GM19455 (cell line): ENCODE measurements at regions not wholly inside any gene's neighbourhood (a gene's known extent, or its start where the extent isn't known, plus 50 kb on each side); places are given as distances from the start of the nearest gene placed in this dataset.
"Not testable (repeated sequence)": the region's sequence is repeated elsewhere in the genome, so short reads cannot be mapped to it uniquely, and the experiment has no call there.

Experiments used
- ATAC-seq: cut with Tn5 transposase; IDR thresholded peaks from one replicate; pipeline ENCODE4 v1.9.1; 2021; ENCODE audit not compliant: unreplicated experiment

DNA sequence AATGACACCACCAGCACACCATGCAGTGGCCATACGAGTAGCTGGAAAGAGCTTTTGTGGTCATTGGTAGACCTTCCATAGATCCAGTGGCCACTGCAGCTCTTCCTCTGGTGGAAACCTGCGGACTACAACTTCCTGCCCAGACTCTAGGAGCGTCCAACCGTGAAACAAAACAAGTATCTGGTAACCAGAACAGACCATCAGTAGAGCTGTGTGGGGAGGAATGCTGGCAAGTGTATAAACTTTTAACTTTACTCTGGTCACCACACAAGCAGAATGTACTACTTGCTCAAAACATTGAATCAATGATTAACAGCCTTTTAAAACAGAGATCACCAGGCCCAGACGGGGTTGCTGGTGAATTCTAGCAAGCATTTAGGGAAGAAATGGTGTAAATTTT, 154.7 kb upstream of the DGKB start:
- ATAC-seq = no peak

DNA sequence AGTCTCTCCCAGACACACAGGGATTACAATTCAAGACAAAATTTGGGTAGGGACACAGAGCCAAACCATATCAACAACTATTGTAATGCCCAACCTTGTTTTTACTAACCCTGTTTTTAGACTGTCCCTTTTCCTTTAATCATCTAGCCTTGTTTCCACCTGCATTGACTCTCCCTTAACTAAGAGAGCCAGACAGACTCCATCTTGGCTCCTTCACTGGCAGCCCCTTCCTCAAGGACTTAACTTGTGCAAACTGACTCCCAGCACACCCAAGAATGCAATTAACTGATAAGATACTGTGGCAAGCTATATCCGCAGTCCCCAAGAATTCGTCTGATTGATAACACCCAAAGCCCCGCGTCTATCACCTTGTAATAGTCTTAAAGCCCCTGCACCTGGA, 151.8 kb upstream of the DGKB start:
- not testable (repeated sequence) for ATAC-seq

DNA sequence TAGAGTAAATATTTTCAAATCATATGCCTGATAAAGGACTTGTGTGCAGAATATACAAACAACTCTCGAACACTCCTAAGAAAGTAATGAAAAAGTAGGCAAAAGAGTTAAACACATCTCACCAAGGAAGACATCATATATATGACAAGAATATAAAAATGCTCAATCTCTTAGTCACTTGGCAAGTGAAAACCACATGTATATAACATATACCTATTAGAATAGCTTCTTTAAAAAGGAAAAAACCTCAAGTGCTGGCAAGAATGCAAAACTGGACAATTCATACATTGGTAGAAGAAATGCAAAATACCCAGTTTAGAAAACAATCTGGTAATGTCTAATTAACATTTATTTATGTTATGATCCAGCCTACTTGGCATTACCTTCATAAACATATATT, 146.6 kb upstream of the DGKB start:
- no peak for ATAC-seq

DNA sequence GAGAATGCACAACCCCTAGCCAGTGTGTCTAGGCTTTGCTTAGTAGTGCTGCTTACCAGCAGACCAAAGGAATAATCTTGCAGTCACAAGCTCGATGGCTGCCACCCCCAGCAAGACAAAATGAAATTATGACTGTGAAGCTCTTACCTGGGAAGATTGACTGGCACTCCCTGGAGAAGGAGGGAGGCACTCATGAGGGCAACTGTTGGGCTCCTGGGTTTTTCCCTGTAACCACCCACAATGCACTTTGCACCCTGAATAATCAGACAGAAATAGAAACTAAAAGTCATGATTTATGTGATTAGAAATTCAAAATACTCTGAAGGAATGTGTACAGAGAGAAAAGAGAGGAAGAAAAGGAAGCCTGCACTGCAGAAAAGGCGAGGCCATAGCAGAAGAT, 144.3 kb upstream of the DGKB start:
- no peak for ATAC-seq

DNA sequence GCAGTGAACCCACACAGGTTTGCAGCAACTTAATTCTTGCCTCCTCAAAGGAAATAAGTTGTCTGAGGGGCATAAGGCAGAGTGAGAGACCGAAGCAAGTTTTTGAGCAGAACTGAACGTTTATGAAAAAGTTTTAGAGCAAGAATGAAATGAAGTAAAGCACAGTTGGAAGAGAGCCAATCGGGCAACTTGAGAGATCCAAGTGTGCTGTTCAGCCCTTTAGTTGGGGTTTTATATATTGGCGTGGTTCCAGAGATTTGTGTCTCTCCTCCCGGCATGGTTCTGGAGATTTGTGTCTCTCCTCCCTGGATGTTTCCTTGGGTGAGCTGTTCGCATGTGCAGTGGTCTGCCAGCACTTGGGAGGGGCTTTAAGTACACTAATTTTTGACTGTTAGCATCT, 141.4 kb upstream of the DGKB start:
- ATAC-seq = no peak

DNA sequence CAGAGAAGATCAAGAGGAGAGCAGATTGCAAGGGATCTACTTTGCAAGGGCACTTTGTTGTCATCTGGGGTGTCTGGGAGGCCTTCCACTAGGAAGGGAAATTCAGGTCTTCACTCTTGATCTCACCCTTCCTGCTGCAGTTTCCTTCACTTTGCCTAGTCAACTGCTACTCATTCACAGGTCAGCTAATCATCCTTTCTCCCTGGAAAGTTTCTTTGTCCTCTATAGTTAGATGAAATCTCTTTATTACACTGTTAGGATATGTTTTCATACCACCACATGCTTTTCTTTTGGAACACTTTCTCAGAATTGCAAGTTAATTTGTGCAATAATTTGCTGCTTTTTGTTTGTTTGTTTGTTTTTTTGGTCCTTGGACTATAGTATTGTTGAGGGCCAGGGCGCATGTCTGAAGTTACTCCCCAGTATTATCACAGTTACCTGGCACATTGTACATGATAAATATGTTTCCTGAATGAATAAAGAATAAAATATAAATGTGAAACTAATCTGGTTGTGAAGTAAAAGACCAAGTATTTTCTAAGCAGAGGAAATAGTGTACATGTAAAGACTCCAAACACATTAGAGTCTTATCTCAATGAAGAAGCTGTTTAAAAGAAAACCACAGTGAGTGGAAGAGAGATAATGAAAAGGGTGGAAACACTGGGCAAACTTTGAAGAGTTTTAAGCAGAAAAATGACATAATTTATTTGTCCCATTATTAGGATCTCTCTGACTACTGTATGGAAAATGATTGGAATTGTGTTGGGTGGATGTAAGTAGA, 139.9 kb upstream of the DGKB start:
- no peak for ATAC-seq

DNA sequence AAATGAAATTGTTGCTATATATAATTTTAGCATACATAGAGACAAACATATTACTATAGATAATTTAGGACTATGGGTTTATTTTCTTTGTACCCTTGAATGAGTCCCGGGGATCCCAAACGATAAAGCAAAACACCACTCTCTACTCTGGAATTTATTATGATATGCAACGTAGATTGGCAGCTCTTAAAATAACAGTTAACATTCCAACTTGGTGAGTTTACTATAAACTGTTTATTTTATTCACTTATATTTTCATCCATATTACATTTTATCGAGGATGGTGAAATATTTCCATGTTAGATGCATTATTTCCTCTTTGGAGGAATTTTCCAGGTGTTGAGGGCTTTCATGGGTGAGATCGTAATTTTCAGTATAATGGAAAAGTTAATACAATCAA, 138.7 kb upstream of the DGKB start:
- no peak for ATAC-seq

DNA sequence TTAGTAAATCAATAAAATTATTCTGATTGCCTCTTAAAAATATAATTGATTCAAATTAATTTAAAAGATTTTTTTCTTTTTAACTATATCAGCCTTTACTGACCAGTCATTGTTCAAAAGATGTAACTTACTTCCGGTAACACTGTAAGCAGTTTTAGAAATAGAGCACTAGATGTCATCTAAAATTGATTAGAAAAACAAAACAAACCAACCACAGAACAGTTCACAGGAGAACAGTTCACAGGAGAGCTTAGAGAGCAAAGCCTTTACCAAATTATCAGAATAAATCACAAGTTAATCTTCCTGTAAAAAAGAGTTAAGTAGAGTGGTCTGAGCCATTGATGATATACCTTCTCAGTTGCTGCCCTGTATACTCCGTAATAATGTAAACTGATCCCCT, 133.3 kb upstream of the DGKB start:
- no peak for ATAC-seq

DNA sequence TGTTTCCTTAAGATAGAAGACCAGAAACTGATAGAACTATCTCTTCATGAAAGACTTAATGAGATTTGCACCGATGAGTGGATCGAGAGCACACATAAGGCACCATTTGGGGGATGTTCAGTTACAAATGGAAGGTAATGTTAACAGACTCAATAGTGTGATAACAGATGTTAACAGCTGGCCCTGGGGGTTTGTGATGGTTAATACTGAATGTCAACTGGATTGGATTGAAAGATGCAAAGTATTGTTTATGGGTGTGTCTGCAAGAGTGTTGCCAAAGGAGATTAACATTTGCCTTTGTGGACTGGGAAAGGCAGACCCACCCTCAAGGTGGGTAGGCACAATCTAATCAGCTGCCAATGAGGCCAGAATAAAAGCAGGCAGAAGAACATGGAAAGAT, 130.5 kb upstream of the DGKB start:
- ATAC-seq = no peak

DNA sequence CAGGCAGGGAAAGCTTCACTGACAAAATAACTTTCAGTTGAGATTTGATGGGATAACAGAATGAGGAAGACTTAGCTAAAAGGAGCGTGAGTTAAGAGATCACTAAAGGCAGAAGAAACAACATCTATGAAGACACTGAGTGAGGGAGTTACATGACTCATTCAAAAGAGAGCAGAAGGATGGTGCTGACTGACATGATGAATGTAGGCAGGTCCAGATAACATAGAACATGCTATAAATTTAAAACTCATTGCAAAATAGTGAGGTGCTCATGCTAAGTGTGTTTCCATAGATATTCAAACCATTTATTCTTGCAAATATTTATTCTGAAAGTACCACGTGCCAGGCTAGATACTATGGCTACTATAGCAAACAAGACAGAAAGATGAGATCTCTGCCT, 116.4 kb upstream of the DGKB start:
- no peak for ATAC-seq

DNA sequence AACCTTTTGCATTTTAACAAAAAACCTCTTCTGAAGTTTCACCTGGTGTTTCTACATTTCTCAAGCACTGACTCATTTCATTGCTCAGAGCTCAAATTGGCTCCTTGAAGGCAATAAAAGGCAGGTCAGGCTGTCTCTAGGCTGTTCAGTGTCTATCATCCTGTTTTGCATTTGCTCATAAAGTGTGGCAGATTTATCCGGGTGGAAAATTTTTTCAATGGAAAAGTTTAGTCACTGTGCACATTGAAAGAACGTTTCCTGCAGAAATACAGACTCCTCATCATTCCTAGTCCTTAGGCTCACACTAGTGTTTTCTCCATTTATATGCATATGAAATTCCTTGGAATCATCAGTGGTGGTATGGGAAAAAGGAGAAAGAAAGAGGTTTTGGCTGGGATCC, 114.2 kb upstream of the DGKB start:
- no peak for ATAC-seq

DNA sequence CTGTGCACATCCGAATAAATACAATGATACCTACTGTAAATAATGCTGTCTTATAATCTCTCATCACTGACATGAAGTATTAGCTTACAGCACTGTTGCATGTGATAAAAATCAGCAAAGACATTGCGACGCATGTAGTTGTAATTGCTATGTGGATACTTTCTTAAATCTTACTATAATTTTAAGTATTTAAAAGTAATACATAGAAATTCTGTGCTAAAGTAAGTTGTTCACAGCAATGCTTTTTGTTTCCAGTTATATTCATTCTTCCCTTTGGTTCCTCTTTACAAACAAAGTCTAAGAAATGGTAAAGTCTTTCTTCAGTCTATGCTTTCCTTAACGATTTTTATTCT, 113.7 kb upstream of the DGKB start:
- no peak for ATAC-seq

DNA sequence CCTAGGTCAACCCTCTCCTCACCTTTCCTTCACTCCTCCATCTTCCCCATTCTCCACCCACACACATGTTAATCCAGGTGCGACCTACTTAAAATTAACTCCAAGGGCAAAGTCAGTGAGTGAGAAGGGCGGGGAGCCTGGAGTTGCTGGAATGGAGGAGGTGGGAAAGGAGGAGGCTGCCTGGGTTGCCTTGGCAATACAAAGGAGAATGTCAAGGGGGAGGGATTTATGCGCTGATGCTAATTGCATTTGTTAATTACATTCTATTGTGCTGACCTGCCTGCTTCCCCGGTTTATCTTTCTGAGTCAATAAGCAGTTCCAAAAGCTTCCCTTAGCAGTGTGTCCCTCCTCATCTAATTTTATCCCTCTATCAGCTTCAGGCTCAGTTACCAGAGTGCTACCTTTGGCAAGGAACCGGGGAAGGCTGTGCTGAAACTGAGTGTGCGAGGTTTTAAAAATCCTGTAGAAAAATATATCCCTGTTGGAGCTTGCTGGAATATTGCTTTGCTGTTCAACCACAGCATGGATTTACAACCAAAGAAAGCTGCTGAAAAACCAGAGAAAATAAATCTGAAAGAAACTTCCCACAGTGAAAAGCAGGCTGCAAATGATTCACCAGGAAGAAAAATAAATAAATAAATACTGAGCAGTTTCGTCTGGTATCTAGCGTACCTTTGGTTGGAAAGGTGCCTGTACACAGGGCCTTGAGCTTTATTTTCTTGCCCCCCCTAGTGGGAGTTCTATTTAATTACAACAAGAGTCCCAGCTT, 113.2 kb upstream of the DGKB start:
- ATAC-seq = peak; percentile 93

DNA sequence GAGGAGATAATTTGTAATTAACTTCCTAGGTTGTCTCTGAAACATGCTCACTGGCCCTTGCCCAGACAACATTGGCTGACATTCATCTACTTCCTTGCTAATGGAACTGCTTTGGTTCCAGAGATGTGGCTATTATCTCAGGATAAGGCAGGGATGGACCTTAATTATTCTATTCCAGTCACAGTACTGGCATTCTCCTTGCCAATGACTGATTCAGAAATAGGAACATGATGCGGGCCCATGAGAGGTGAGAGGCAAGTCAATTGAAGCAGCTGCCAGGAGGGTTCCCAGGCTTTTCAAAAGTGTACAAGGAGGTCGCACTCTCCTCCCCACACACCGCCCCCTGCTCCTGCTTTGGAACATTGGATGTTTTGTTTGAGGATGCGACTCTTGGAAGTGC, 109.6 kb upstream of the DGKB start:
- ATAC-seq = no peak

DNA sequence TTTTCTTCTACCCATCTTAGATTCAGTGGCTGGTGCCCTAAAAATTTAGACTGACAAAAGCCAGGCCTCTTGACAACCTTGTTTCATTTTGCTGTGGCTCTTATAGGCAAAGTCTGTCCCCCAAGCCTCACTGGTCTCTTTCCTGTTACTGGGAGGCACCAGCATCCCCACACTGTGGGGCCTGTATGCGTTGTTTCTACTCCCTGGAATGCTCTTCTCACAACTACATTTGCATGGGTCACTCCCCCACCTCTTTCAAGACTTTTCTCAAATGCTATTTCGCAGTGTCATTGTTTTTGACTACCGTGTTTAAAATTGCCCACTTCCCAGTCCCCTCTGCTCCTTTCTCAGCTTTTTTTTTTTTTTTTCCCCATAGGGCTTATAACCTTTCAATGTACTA, 108.7 kb upstream of the DGKB start:
- no peak for ATAC-seq

DNA sequence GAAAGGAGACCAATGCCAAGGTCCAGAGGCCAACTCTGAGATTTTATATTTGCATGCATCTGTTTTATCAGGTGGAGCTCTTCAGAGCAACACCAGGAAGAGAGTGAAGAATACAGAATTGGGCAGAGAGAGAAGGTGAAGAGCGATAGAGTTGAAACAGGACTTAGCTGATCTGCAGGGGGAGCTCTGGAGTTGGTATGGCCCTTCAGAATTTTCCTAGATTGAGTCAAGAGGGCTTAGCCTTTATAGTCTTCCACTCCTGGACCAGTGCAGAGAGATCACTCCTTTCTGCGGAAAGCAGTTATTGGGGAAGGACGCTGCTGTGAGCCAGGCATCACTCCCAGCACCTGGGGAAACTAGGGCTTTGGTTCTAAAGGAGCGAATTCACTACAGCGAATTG, 105.0 kb upstream of the DGKB start:
- no peak for ATAC-seq

DNA sequence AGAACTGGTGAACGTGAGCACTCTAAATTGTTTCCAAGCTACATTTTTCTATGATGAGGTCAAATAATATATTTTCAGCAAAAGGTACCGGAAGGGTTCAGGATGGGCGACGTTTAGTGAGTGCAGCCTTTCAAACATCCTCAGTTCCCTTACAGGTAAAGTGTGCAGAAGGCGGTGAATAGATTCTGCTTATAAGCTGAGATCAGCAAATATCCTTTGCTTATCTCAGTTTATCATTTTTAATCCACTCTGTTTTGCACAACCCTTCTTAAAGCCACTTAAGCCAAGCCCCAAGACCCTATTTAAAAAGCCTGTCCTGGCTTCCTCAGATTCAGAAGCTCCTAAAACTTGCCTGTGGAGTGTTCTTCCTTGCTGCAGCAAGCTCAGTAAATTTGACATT, 103.1 kb upstream of the DGKB start:
- ATAC-seq = no peak

DNA sequence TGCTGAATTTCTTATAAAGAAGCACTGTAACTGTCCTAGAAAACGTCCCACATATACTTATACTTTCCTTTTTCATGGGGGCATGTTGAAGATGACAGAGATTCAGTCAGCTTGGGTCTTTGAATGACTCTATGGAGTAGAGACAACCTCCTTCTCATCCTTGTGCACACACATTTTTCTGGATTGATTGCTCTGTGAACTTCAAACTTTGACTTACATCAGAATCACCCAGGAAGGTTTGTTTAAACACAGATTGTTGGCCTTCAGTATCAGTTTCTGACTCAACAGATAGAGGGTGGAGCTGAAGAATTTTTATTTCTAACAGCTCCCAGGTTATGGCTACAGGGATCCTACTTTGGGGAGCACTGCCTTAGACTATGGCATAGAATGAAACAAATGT, 97.6 kb upstream of the DGKB start:
- no peak for ATAC-seq

DNA sequence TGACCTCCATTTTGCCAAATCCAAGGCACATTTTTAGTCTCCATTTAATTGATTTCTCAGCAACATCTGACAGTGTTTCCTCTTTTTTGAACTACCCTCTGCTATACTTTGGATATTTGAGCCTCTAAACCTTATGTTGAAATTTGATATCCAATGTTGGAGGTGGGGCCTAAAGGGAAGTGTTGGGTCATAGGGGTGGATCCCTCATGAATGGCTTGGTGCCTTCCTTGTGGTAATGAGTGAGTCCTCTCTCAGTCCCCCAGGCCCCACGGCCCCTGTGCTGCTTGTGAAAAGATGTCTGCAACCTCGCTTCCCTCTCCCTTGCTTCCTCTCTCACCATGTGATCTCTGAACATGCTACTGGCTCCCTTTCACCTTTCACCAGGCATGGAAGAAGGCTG, 96.8 kb upstream of the DGKB start:
- no peak for ATAC-seq

DNA sequence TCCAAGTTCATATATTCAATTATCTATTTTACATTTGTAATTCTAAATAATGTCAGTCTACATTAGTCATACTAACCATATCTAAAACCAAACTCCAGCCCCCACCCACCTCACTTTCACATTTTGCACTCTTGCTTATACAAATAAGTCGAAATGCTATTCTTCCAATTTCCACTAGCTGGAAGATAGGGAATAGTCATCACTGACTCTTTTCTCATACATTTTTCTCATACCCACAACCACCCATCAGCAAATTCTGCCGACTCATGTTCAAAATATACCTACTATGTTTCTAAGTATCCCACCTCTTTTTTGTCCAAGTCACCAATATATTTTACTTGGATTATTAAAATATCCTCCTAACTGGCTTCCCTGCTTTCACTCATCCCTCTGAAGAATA, 93.2 kb upstream of the DGKB start:
- no peak for ATAC-seq

DNA sequence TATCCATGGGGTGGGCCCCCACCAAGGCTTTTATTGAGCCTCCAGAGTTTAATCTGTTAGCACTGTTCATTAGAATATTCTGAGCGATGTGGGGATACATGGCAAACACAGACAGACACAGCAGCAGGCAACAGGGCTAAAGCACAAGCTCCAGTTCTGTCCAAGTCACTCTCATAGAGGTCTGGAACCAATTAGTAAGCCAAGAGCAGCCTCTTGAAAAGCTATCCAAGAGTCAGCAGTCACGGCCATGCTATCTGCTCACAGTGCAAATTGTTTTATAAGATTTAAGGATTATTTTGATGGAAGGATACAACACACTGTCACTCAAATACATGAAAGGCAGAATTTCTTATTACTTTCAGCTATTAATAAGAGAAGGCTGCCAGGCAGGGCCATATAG, 86.4 kb upstream of the DGKB start:
- no peak for ATAC-seq

DNA sequence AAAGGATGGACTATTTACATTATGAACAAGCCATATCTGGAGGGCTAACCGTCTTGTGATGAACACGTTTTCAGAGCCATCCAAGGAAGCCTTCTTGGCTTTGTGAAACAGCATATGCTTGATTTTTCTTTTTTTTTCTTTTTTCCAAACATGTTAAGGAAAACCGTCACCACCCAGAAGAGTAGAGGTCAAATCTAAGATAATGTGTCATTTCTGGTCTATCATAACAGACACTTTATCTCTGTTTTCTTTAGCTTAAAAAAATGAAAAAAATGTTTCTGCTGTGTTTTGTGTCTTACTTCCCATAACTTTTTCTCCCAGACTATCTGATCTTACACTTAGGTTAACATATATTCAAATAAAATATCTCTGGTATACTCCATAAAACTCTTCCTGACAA, 76.1 kb upstream of the DGKB start:
- ATAC-seq = no peak

DNA sequence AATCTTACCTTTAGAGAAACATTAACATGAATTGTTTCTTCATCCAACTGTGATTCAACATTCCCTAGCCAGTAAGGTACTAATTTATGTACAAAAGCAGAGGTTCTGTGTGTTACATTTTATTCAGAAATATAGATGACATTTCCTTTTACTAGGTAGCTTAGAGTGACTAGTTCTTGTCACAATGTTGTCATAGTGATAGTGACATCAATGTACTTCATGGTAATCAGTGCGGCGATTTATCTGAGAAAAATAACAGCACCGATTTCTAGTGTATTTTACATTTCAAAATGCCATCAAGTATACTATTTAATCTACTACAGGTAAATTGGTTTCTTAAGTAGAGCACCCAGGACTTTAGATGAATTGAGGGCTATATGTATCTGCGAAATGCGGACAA, 72.1 kb upstream of the DGKB start:
- ATAC-seq = no peak
